GM23338 (cell line): ENCODE measurements at regions not wholly inside any gene's neighbourhood (a gene's known extent, or its start where the extent isn't known, plus 50 kb on each side); places are given as distances from the start of the nearest gene placed in this dataset.

ENCODE experiments used
- ATAC-seq: fragments of 200-7000 bp; cut with Tn5 transposase; 3 replicates; pipeline ENCODE4 v1.9.1; 2020
- DNase-seq: peaks from one replicate; pipeline ENCODE4 v3.0.0-alpha.2; 2015; ENCODE audit warnings: low spot score
- H2AFZ ChIP-seq: fragments of 200-600 bp; sonication (generic); 2 replicates; pipeline ENCODE4 v1.8.0; 2016; ENCODE audit warnings: antibody characterized with exemption, mild to moderate bottlenecking, moderate library complexity
- H3F3A ChIP-seq: fragments of 200-600 bp; sonication (generic); replicated peaks from 2 replicates; pipeline ENCODE4 v1.8.0; 2017; ENCODE audit warnings: antibody characterized with exemption, mixed run types, low read depth
- H3K27ac ChIP-seq: fragments of 200-600 bp; sonication (generic); 2 replicates; pipeline ENCODE4 v1.6.1; 2016; ENCODE audit warnings: low read depth
- H3K27me3 ChIP-seq: fragments of 200-600 bp; sonication (generic); 2 replicates; pipeline ENCODE4 v1.8.0; 2016; ENCODE audit warnings: mild to moderate bottlenecking, mixed run types, moderate library complexity; ENCODE audit not compliant: insufficient read depth
- H3K36me3 ChIP-seq: fragments of 200-600 bp; sonication (generic); 2 replicates; pipeline ENCODE4 v1.8.0; 2016; ENCODE audit warnings: mild to moderate bottlenecking; ENCODE audit not compliant: insufficient read depth
- H3K4me1 ChIP-seq: fragments of 200-600 bp; sonication (generic); 2 replicates; pipeline ENCODE4 v1.8.0; 2016; ENCODE audit warnings: mild to moderate bottlenecking, moderate library complexity; ENCODE audit not compliant: insufficient read depth
- H3K4me2 ChIP-seq: fragments of 200-600 bp; sonication (generic); 2 replicates; pipeline ENCODE4 v1.7.1; 2017; ENCODE audit warnings: mixed run types
- H3K4me3 ChIP-seq: fragments of 200-600 bp; sonication (generic); 2 replicates; pipeline ENCODE4 v1.6.1; 2016; ENCODE audit warnings: mixed run types
- H3K79me2 ChIP-seq: fragments of 200-600 bp; sonication (generic); replicated peaks from 2 replicates; pipeline ENCODE4 v1.8.0; 2017; ENCODE audit warnings: mild to moderate bottlenecking; ENCODE audit not compliant: insufficient read depth
- H3K9me2 ChIP-seq: fragments of 200-600 bp; sonication (generic); 2 replicates; pipeline ENCODE4 v1.8.0; 2017; ENCODE audit not compliant: insufficient read depth
- H4K20me1 ChIP-seq: fragments of 200-600 bp; sonication (generic); replicated peaks from 2 replicates; pipeline ENCODE4 v1.8.0; 2017; ENCODE audit warnings: mild to moderate bottlenecking; ENCODE audit not compliant: insufficient read depth
- H3K27ac Mint-ChIP-seq: 2 replicates; pipeline ENCODE4 v1.8.0; 2020; ENCODE audit warnings: inconsistent platforms, mild to moderate bottlenecking, moderate library complexity, mixed read lengths
- H3K27me3 Mint-ChIP-seq: 3 replicates; pipeline ENCODE4 v1.8.0; 2022; ENCODE audit warnings: low read depth, mild to moderate bottlenecking, moderate library complexity, mixed read lengths, inconsistent platforms; ENCODE audit not compliant: insufficient read depth, poor library complexity
- H3K36me3 Mint-ChIP-seq: 3 replicates; pipeline ENCODE4 v1.8.0; 2021; ENCODE audit warnings: low read depth, mild to moderate bottlenecking, inconsistent platforms, moderate library complexity, mixed read lengths
- H3K4me1 Mint-ChIP-seq: 3 replicates; pipeline ENCODE4 v1.8.0; 2020; ENCODE audit warnings: mild to moderate bottlenecking, inconsistent platforms, mixed read lengths
- H3K4me3 Mint-ChIP-seq: 3 replicates; pipeline ENCODE4 v1.8.0; 2021; ENCODE audit warnings: moderate library complexity, mild to moderate bottlenecking, inconsistent platforms, mixed read lengths
- H3K9me3 Mint-ChIP-seq: 3 replicates; pipeline ENCODE4 v1.8.0; 2020; ENCODE audit warnings: moderate library complexity, mild to moderate bottlenecking, inconsistent platforms, mixed read lengths
- CREB1 ChIP-seq: fragments of 250-450 bp; sonication (Bioruptor Pico); IDR thresholded peaks from 2 replicates; pipeline ENCODE4 v1.5.0; 2020; ENCODE audit warnings: low read depth, mild to moderate bottlenecking, moderate library complexity
- EZH2 ChIP-seq: fragments of 200-600 bp; sonication (generic); IDR thresholded peaks from one replicate; pipeline ENCODE4 v1.8.0; 2017; ENCODE audit warnings: antibody characterized with exemption, mild to moderate bottlenecking, low read depth; ENCODE audit not compliant: unreplicated experiment
- EZH2phosphoT487 ChIP-seq: fragments of 200-600 bp; sonication (generic); IDR thresholded peaks from one replicate; pipeline ENCODE4 v1.8.1; 2018; ENCODE audit warnings: antibody characterized with exemption; ENCODE audit not compliant: unreplicated experiment
- JUNB ChIP-seq: IDR thresholded peaks from one replicate; pipeline ENCODE4 v1.6.1; 2016; ENCODE audit warnings: antibody characterized with exemption; ENCODE audit not compliant: unreplicated experiment
- NANOG ChIP-seq: IDR thresholded peaks from 2 replicates; pipeline ENCODE4 v1.6.1; 2016; ENCODE audit warnings: antibody characterized with exemption, borderline replicate concordance
- POLR2AphosphoS5 ChIP-seq: IDR thresholded peaks from 2 replicates; pipeline ENCODE4 v1.6.1; 2016; ENCODE audit warnings: antibody characterized with exemption, low read depth
- STAT1 ChIP-seq: IDR thresholded peaks from one replicate; pipeline ENCODE4 v1.6.1; 2016; ENCODE audit warnings: antibody characterized with exemption; ENCODE audit not compliant: unreplicated experiment
- ZNF114 ChIP-seq: fragments of 250-450 bp; sonication (Bioruptor Pico); IDR thresholded peaks from 2 replicates; pipeline ENCODE4 v1.5.0; 2020; ENCODE audit warnings: mild to moderate bottlenecking, moderate library complexity
- ZNF331 ChIP-seq: fragments of 250-450 bp; sonication (Bioruptor Pico); IDR thresholded peaks from 2 replicates; pipeline ENCODE4 v1.5.0; 2020; ENCODE audit warnings: low read depth, mild to moderate bottlenecking, moderate library complexity
- TF ChIP-seq, protein P1 (sequence below): IDR thresholded peaks from 2 replicates; pipeline ENCODE4 v1.6.1; 2016; ENCODE audit warnings: antibody characterized with exemption
- TF ChIP-seq, protein P2 (sequence below): IDR thresholded peaks from one replicate; pipeline ENCODE4 v1.6.1; 2018; ENCODE audit warnings: antibody characterized with exemption; ENCODE audit not compliant: unreplicated experiment
- TF ChIP-seq, protein P3 (sequence below): fragments of 250-450 bp; sonication (Bioruptor Pico); IDR thresholded peaks from 2 replicates; pipeline ENCODE4 v1.5.0; 2020; ENCODE audit warnings: mild to moderate bottlenecking, moderate library complexity
- TF ChIP-seq, protein P4 (sequence below), 2 experiments: fragments of 200-600 bp in 1 of 2; sonication (generic) in 1 of 2; conservative IDR thresholded peaks; 2 replicates each; pipeline versions ENCODE4 v1.5.1 to v1.6.1; 2016 to 2017; ENCODE audit warnings: antibody characterized with exemption in 2 of 2, low read depth in 2 of 2, mild to moderate bottlenecking in 2 of 2, moderate library complexity in 1 of 2

DNA sequence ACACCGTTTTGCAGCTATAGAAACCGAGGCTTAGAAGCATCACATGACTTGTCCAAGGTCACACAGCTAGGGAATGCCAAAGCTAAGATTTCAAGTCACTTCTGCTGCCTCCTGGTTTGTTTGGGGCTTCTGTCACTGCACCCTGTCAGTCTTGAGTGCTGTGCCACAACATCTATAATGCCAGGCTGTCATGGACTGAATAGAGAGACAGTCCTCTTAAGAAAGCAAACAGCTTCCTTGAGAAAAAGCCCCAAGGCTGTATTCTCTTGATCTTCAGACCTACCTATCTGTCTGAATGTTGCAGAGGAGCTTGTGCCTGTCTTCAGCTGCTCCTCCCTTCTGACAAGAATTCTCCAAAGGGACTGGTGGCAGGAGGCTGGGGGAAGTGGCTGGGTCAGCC lies 81.6 kb downstream of the OLFM4 start:
- Histone ChIP-seq H3K27ac (no peak overlapping the region), H3K9me2 (no peaks in the 10 kb centered on the region), H3K4me2 (no peak overlapping the region), H2AFZ (no peak overlapping the region), H3K4me3 (no peak overlapping the region), H4K20me1 (no peaks in the 10 kb centered on the region), H3K4me1 (no peaks in the 10 kb centered on the region), H3K79me2 (no peaks in the 10 kb centered on the region), H3K36me3 (no peaks in the 10 kb centered on the region), H3F3A (no peaks in the 10 kb centered on the region), H3K27me3 (no peaks in the 10 kb centered on the region)
- H3K9me3 Mint-ChIP-seq: no peaks in the 10 kb centered on the region
- DNase-seq (no peak), ATAC-seq (no peak)
- no peak overlapping the region for H3K27ac Mint-ChIP-seq
- no peaks in the 10 kb centered on the region for H3K36me3 Mint-ChIP-seq
- no peaks in the 10 kb centered on the region for H3K27me3 Mint-ChIP-seq
- TF ChIP-seq, protein P1, sequence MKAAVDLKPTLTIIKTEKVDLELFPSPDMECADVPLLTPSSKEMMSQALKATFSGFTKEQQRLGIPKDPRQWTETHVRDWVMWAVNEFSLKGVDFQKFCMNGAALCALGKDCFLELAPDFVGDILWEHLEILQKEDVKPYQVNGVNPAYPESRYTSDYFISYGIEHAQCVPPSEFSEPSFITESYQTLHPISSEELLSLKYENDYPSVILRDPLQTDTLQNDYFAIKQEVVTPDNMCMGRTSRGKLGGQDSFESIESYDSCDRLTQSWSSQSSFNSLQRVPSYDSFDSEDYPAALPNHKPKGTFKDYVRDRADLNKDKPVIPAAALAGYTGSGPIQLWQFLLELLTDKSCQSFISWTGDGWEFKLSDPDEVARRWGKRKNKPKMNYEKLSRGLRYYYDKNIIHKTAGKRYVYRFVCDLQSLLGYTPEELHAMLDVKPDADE: no peak
- TF ChIP-seq ZNF114 (CRISPR knock-in tag): no peak
- TF ChIP-seq STAT1: no peak
- no peak for TF ChIP-seq EZH2
- no peak for TF ChIP-seq NANOG
- TF ChIP-seq, protein P2, sequence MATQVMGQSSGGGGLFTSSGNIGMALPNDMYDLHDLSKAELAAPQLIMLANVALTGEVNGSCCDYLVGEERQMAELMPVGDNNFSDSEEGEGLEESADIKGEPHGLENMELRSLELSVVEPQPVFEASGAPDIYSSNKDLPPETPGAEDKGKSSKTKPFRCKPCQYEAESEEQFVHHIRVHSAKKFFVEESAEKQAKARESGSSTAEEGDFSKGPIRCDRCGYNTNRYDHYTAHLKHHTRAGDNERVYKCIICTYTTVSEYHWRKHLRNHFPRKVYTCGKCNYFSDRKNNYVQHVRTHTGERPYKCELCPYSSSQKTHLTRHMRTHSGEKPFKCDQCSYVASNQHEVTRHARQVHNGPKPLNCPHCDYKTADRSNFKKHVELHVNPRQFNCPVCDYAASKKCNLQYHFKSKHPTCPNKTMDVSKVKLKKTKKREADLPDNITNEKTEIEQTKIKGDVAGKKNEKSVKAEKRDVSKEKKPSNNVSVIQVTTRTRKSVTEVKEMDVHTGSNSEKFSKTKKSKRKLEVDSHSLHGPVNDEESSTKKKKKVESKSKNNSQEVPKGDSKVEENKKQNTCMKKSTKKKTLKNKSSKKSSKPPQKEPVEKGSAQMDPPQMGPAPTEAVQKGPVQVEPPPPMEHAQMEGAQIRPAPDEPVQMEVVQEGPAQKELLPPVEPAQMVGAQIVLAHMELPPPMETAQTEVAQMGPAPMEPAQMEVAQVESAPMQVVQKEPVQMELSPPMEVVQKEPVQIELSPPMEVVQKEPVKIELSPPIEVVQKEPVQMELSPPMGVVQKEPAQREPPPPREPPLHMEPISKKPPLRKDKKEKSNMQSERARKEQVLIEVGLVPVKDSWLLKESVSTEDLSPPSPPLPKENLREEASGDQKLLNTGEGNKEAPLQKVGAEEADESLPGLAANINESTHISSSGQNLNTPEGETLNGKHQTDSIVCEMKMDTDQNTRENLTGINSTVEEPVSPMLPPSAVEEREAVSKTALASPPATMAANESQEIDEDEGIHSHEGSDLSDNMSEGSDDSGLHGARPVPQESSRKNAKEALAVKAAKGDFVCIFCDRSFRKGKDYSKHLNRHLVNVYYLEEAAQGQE: no peak
- no peak for TF ChIP-seq CREB1 (CRISPR knock-in tag)
- no peak for TF ChIP-seq JUNB
- no peak for TF ChIP-seq POLR2AphosphoS5
- no peak for TF ChIP-seq ZNF331 (CRISPR knock-in tag)
- TF ChIP-seq, protein P3, sequence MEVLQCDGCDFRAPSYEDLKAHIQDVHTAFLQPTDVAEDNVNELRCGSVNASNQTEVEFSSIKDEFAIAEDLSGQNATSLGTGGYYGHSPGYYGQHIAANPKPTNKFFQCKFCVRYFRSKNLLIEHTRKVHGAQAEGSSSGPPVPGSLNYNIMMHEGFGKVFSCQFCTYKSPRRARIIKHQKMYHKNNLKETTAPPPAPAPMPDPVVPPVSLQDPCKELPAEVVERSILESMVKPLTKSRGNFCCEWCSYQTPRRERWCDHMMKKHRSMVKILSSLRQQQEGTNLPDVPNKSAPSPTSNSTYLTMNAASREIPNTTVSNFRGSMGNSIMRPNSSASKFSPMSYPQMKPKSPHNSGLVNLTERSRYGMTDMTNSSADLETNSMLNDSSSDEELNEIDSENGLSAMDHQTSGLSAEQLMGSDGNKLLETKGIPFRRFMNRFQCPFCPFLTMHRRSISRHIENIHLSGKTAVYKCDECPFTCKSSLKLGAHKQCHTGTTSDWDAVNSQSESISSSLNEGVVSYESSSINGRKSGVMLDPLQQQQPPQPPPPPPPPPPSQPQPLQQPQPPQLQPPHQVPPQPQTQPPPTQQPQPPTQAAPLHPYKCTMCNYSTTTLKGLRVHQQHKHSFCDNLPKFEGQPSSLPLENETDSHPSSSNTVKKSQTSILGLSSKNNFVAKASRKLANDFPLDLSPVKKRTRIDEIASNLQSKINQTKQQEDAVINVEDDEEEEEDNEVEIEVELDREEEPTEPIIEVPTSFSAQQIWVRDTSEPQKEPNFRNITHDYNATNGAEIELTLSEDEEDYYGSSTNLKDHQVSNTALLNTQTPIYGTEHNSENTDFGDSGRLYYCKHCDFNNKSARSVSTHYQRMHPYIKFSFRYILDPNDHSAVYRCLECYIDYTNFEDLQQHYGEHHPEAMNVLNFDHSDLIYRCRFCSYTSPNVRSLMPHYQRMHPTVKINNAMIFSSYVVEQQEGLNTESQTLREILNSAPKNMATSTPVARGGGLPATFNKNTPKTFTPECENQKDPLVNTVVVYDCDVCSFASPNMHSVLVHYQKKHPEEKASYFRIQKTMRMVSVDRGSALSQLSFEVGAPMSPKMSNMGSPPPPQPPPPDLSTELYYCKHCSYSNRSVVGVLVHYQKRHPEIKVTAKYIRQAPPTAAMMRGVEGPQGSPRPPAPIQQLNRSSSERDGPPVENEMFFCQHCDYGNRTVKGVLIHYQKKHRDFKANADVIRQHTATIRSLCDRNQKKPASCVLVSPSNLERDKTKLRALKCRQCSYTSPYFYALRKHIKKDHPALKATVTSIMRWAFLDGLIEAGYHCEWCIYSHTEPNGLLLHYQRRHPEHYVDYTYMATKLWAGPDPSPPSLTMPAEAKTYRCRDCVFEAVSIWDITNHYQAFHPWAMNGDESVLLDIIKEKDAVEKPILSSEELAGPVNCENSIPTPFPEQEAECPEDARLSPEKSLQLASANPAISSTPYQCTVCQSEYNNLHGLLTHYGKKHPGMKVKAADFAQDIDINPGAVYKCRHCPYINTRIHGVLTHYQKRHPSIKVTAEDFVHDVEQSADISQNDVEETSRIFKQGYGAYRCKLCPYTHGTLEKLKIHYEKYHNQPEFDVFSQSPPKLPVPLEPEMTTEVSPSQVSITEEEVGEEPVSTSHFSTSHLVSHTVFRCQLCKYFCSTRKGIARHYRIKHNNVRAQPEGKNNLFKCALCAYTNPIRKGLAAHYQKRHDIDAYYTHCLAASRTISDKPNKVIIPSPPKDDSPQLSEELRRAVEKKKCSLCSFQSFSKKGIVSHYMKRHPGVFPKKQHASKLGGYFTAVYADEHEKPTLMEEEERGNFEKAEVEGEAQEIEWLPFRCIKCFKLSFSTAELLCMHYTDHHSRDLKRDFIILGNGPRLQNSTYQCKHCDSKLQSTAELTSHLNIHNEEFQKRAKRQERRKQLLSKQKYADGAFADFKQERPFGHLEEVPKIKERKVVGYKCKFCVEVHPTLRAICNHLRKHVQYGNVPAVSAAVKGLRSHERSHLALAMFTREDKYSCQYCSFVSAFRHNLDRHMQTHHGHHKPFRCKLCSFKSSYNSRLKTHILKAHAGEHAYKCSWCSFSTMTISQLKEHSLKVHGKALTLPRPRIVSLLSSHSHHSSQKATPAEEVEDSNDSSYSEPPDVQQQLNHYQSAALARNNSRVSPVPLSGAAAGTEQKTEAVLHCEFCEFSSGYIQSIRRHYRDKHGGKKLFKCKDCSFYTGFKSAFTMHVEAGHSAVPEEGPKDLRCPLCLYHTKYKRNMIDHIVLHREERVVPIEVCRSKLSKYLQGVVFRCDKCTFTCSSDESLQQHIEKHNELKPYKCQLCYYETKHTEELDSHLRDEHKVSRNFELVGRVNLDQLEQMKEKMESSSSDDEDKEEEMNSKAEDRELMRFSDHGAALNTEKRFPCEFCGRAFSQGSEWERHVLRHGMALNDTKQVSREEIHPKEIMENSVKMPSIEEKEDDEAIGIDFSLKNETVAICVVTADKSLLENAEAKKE (CRISPR knock-in tag): no peak
- no peak for TF ChIP-seq EZH2phosphoT487
- TF ChIP-seq, protein P4, sequence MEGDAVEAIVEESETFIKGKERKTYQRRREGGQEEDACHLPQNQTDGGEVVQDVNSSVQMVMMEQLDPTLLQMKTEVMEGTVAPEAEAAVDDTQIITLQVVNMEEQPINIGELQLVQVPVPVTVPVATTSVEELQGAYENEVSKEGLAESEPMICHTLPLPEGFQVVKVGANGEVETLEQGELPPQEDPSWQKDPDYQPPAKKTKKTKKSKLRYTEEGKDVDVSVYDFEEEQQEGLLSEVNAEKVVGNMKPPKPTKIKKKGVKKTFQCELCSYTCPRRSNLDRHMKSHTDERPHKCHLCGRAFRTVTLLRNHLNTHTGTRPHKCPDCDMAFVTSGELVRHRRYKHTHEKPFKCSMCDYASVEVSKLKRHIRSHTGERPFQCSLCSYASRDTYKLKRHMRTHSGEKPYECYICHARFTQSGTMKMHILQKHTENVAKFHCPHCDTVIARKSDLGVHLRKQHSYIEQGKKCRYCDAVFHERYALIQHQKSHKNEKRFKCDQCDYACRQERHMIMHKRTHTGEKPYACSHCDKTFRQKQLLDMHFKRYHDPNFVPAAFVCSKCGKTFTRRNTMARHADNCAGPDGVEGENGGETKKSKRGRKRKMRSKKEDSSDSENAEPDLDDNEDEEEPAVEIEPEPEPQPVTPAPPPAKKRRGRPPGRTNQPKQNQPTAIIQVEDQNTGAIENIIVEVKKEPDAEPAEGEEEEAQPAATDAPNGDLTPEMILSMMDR (conservative IDR thresholded peaks at IDR 0.05; ENCODE audit: low read depth in 2 of 2): no peak
- peaks cover 2% of the 10 kb centered on the region; the same call in 2 of the 3 replicates for H3K4me1 Mint-ChIP-seq
- H3K4me3 Mint-ChIP-seq: no peak overlapping the region
